WTC11 (cell line): ENCODE measurements at regions not wholly inside any gene's neighbourhood (a gene's known extent, or its start where the extent isn't known, plus 50 kb on each side); places are given as distances from the start of the nearest gene placed in this dataset.

ENCODE experiments used
- ATAC-seq: fragments of 200-7000 bp; cut with Tn5 transposase; 2 replicates; pipeline ENCODE4 v1.10.0; 2021; ENCODE audit warnings: mild to moderate bottlenecking, moderate library complexity
- CTCF ChIA-PET: fragments of 300-600 bp; sonication (Branson Sonifier 250); formaldehyde crosslinking; loops from one replicate; lab custom pipeline; 2021; ENCODE audit warnings: antibody characterized with exemption; lab: Charles Lee
- POLR2A ChIA-PET: fragments of 350-600 bp; sonication (Branson Sonifier 250); formaldehyde crosslinking; loops from one replicate; lab custom pipeline; 2021; ENCODE audit warnings: antibody characterized with exemption; lab: Charles Lee
- DNase-seq: peaks from one replicate; pipeline ENCODE4 v3.0.0; 2021; ENCODE audit warnings: low spot score
- H3K27ac Mint-ChIP-seq: 2 replicates; pipeline ENCODE4 v1.8.0; 2021; ENCODE audit warnings: mixed read lengths
- H3K27me3 Mint-ChIP-seq: 2 replicates; pipeline ENCODE4 v1.8.0; 2021; ENCODE audit warnings: low read depth, mild to moderate bottlenecking, moderate library complexity, mixed read lengths
- H3K36me3 Mint-ChIP-seq: 2 replicates; pipeline ENCODE4 v1.8.0; 2021; ENCODE audit warnings: mixed read lengths
- H3K4me1 Mint-ChIP-seq: 2 replicates; pipeline ENCODE4 v1.8.0; 2022; ENCODE audit warnings: mixed read lengths
- H3K4me3 Mint-ChIP-seq: 2 replicates; pipeline ENCODE4 v1.8.0; 2021; ENCODE audit warnings: mild to moderate bottlenecking, moderate library complexity, mixed read lengths
- H3K9me3 Mint-ChIP-seq: 2 replicates; pipeline ENCODE4 v1.8.0; 2021; ENCODE audit warnings: mixed read lengths
- FOXP1 ChIP-seq: sonication (generic); formaldehyde crosslinking; IDR thresholded peaks from 2 replicates; pipeline ENCODE4 v1.8.0; 2022; ENCODE audit warnings: missing genetic modification reagents, mild to moderate bottlenecking, moderate library complexity, borderline replicate concordance
- GRHL2 ChIP-seq: fragments of 250-450 bp; sonication (Bioruptor Pico); IDR thresholded peaks from 2 replicates; pipeline ENCODE4 v1.8.0; 2022; ENCODE audit warnings: mild to moderate bottlenecking, moderate library complexity; ENCODE audit not compliant: insufficient replicate concordance, severe bottlenecking
- GTF2I ChIP-seq: fragments of 250-450 bp; sonication (Bioruptor Pico); conservative IDR thresholded peaks from 2 replicates; pipeline ENCODE4 v1.4.0; 2021; ENCODE audit warnings: mild to moderate bottlenecking
- NFE2L1 ChIP-seq: sonication (generic); formaldehyde crosslinking; IDR thresholded peaks from 2 replicates; pipeline ENCODE4 v1.8.1; 2023; ENCODE audit warnings: missing genetic modification reagents
- PRRX2 ChIP-seq: fragments of 250-450 bp; sonication (Bioruptor Pico); IDR thresholded peaks from 2 replicates; pipeline ENCODE4 v1.8.0; 2021; ENCODE audit warnings: mild to moderate bottlenecking
- RELA ChIP-seq: sonication (generic); formaldehyde crosslinking; IDR thresholded peaks from 2 replicates; pipeline ENCODE4 v1.8.1; 2022; ENCODE audit warnings: missing genetic modification reagents, mild to moderate bottlenecking, borderline replicate concordance
- TEAD4 ChIP-seq: sonication (generic); formaldehyde crosslinking; IDR thresholded peaks from 2 replicates; pipeline ENCODE4 v1.8.0; 2022; ENCODE audit warnings: mild to moderate bottlenecking, missing genetic modification reagents
- ZNF121 ChIP-seq: sonication (generic); formaldehyde crosslinking; IDR thresholded peaks from 2 replicates; pipeline ENCODE4 v1.8.0; 2023; ENCODE audit warnings: missing genetic modification reagents
- TF ChIP-seq, protein P1 (sequence below): sonication (generic); formaldehyde crosslinking; IDR thresholded peaks from 2 replicates; pipeline ENCODE4 v1.8.1; 2023; ENCODE audit warnings: mild to moderate bottlenecking, missing genetic modification reagents
- TF ChIP-seq, protein P2 (sequence below): sonication (generic); formaldehyde crosslinking; IDR thresholded peaks from 2 replicates; pipeline ENCODE4 v1.8.1; 2023; ENCODE audit warnings: mild to moderate bottlenecking, moderate library complexity, missing genetic modification reagents
- TF ChIP-seq, protein P3 (sequence below): sonication (generic); formaldehyde crosslinking; IDR thresholded peaks from 2 replicates; pipeline ENCODE4 v1.8.1; 2022; ENCODE audit warnings: mild to moderate bottlenecking, moderate library complexity, missing genetic modification reagents
- TF ChIP-seq, protein P4 (sequence below): sonication (generic); formaldehyde crosslinking; conservative IDR thresholded peaks from 2 replicates; pipeline ENCODE4 v1.8.1; 2023; ENCODE audit warnings: mild to moderate bottlenecking, low read depth, missing genetic modification reagents, moderate library complexity
- TF ChIP-seq, protein P5 (sequence below): fragments of 250-450 bp; sonication (Bioruptor Pico); IDR thresholded peaks from 2 replicates; pipeline ENCODE4 v1.9.0; 2021; ENCODE audit warnings: mild to moderate bottlenecking, borderline replicate concordance
- TF ChIP-seq, protein P6 (sequence below): fragments of 250-450 bp; sonication (Bioruptor Pico); IDR thresholded peaks from 2 replicates; pipeline ENCODE4 v1.9.0; 2021; ENCODE audit warnings: mild to moderate bottlenecking
- TF ChIP-seq, protein P7 (sequence below): sonication (generic); formaldehyde crosslinking; IDR thresholded peaks from 2 replicates; pipeline ENCODE4 v1.8.0; 2022; ENCODE audit warnings: missing genetic modification reagents
- TF ChIP-seq, protein P8 (sequence below): sonication (generic); formaldehyde crosslinking; IDR thresholded peaks from 2 replicates; pipeline ENCODE4 v1.8.1; 2023; ENCODE audit warnings: mild to moderate bottlenecking, missing genetic modification reagents, moderate library complexity

DNA sequence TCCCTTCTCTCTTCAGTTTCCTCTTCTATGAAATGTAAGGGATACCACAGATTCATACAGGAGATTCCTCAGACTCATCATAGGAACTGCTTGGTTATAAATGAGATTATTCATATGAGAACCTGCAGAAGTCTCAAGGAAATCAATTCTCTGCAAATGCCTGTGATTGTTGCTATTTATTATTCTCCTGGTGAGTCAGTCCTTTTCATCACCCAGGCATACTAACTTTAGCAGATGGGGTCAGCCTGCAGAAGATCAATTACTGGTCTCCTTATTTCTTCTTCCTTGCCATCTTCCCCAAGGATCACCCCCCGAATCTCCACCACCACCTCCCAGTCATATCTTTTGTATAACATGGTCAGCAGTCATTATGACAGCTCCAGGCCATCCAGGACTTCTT lies 53.8 kb upstream of the DCP1A start:
- no peak for ATAC-seq
- no peaks in the 10 kb centered on the region for H3K36me3 Mint-ChIP-seq
- H3K27me3 Mint-ChIP-seq = peaks cover 2% of the 10 kb centered on the region
- no peaks in the 10 kb centered on the region for H3K4me1 Mint-ChIP-seq
- peaks cover 4% of the 10 kb centered on the region; the same call in 1 of the 2 replicates for H3K9me3 Mint-ChIP-seq
- ChIA-PET CTCF (no interaction called here), POLR2A (no interaction called here)
- TF ChIP-seq RELA (CRISPR knock-in tag) = no peak
- no peak overlapping the region for H3K27ac Mint-ChIP-seq
- DNase-seq = no peak
- no peak overlapping the region for H3K4me3 Mint-ChIP-seq

DNA sequence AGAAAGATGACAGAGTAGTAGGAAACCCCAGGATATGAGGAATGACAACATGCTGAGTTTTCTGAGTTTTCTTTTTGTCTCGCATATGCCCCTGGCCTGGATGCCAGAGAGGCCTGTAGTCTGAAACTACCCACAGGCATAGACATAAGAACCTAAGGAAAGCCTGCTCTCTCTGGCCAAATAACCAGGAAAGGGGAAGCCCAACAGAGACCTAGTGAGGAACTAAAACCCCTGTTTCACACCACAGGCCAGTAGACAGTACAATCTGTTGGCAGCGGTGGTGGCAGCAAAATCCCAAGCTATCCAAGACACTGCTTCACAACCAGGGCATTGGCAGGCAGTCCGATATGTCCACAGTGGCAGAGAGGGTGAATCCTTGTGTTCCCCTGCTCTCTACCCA lies 55.0 kb upstream of the DCP1A start:
- Mint-ChIP-seq H3K4me1 (no peaks in the 10 kb centered on the region), H3K9me3 (no peaks in the 10 kb centered on the region), H3K36me3 (no peaks in the 10 kb centered on the region), H3K4me3 (no peak overlapping the region), H3K27me3 (peaks cover 2% of the 10 kb centered on the region; the same call in 1 of the 2 replicates), H3K27ac (no peak overlapping the region)
- DNase-seq = no peak
- ATAC-seq = no peak
- ChIA-PET POLR2A (no interaction called here), CTCF (no interaction called here)
- no peak for TF ChIP-seq GRHL2
- TF ChIP-seq, protein P1, sequence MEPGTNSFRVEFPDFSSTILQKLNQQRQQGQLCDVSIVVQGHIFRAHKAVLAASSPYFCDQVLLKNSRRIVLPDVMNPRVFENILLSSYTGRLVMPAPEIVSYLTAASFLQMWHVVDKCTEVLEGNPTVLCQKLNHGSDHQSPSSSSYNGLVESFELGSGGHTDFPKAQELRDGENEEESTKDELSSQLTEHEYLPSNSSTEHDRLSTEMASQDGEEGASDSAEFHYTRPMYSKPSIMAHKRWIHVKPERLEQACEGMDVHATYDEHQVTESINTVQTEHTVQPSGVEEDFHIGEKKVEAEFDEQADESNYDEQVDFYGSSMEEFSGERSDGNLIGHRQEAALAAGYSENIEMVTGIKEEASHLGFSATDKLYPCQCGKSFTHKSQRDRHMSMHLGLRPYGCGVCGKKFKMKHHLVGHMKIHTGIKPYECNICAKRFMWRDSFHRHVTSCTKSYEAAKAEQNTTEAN (CRISPR knock-in tag) = no peak
- TF ChIP-seq FOXP1 (CRISPR knock-in tag) = no peak
- TF ChIP-seq TEAD4 (CRISPR knock-in tag) = no peak
- TF ChIP-seq, protein P2, sequence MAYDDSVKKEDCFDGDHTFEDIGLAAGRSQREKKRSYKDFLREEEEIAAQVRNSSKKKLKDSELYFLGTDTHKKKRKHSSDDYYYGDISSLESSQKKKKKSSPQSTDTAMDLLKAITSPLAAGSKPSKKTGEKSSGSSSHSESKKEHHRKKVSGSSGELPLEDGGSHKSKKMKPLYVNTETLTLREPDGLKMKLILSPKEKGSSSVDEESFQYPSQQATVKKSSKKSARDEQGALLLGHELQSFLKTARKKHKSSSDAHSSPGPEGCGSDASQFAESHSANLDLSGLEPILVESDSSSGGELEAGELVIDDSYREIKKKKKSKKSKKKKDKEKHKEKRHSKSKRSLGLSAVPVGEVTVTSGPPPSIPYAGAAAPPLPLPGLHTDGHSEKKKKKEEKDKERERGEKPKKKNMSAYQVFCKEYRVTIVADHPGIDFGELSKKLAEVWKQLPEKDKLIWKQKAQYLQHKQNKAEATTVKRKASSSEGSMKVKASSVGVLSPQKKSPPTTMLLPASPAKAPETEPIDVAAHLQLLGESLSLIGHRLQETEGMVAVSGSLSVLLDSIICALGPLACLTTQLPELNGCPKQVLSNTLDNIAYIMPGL (CRISPR knock-in tag) = no peak
- TF ChIP-seq PRRX2 (CRISPR knock-in tag) = no peak
- no peak for TF ChIP-seq ZNF121 (CRISPR knock-in tag)
- TF ChIP-seq, protein P3, sequence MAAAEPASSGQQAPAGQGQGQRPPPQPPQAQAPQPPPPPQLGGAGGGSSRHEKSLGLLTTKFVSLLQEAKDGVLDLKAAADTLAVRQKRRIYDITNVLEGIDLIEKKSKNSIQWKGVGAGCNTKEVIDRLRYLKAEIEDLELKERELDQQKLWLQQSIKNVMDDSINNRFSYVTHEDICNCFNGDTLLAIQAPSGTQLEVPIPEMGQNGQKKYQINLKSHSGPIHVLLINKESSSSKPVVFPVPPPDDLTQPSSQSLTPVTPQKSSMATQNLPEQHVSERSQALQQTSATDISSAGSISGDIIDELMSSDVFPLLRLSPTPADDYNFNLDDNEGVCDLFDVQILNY = no peak
- no peak for TF ChIP-seq NFE2L1 (CRISPR knock-in tag)
- TF ChIP-seq, protein P4, sequence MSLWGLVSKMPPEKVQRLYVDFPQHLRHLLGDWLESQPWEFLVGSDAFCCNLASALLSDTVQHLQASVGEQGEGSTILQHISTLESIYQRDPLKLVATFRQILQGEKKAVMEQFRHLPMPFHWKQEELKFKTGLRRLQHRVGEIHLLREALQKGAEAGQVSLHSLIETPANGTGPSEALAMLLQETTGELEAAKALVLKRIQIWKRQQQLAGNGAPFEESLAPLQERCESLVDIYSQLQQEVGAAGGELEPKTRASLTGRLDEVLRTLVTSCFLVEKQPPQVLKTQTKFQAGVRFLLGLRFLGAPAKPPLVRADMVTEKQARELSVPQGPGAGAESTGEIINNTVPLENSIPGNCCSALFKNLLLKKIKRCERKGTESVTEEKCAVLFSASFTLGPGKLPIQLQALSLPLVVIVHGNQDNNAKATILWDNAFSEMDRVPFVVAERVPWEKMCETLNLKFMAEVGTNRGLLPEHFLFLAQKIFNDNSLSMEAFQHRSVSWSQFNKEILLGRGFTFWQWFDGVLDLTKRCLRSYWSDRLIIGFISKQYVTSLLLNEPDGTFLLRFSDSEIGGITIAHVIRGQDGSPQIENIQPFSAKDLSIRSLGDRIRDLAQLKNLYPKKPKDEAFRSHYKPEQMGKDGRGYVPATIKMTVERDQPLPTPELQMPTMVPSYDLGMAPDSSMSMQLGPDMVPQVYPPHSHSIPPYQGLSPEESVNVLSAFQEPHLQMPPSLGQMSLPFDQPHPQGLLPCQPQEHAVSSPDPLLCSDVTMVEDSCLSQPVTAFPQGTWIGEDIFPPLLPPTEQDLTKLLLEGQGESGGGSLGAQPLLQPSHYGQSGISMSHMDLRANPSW = no peak
- TF ChIP-seq, protein P5, sequence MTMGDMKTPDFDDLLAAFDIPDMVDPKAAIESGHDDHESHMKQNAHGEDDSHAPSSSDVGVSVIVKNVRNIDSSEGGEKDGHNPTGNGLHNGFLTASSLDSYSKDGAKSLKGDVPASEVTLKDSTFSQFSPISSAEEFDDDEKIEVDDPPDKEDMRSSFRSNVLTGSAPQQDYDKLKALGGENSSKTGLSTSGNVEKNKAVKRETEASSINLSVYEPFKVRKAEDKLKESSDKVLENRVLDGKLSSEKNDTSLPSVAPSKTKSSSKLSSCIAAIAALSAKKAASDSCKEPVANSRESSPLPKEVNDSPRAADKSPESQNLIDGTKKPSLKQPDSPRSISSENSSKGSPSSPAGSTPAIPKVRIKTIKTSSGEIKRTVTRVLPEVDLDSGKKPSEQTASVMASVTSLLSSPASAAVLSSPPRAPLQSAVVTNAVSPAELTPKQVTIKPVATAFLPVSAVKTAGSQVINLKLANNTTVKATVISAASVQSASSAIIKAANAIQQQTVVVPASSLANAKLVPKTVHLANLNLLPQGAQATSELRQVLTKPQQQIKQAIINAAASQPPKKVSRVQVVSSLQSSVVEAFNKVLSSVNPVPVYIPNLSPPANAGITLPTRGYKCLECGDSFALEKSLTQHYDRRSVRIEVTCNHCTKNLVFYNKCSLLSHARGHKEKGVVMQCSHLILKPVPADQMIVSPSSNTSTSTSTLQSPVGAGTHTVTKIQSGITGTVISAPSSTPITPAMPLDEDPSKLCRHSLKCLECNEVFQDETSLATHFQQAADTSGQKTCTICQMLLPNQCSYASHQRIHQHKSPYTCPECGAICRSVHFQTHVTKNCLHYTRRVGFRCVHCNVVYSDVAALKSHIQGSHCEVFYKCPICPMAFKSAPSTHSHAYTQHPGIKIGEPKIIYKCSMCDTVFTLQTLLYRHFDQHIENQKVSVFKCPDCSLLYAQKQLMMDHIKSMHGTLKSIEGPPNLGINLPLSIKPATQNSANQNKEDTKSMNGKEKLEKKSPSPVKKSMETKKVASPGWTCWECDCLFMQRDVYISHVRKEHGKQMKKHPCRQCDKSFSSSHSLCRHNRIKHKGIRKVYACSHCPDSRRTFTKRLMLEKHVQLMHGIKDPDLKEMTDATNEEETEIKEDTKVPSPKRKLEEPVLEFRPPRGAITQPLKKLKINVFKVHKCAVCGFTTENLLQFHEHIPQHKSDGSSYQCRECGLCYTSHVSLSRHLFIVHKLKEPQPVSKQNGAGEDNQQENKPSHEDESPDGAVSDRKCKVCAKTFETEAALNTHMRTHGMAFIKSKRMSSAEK (CRISPR knock-in tag) = no peak
- TF ChIP-seq GTF2I = no peak
- TF ChIP-seq, protein P6, sequence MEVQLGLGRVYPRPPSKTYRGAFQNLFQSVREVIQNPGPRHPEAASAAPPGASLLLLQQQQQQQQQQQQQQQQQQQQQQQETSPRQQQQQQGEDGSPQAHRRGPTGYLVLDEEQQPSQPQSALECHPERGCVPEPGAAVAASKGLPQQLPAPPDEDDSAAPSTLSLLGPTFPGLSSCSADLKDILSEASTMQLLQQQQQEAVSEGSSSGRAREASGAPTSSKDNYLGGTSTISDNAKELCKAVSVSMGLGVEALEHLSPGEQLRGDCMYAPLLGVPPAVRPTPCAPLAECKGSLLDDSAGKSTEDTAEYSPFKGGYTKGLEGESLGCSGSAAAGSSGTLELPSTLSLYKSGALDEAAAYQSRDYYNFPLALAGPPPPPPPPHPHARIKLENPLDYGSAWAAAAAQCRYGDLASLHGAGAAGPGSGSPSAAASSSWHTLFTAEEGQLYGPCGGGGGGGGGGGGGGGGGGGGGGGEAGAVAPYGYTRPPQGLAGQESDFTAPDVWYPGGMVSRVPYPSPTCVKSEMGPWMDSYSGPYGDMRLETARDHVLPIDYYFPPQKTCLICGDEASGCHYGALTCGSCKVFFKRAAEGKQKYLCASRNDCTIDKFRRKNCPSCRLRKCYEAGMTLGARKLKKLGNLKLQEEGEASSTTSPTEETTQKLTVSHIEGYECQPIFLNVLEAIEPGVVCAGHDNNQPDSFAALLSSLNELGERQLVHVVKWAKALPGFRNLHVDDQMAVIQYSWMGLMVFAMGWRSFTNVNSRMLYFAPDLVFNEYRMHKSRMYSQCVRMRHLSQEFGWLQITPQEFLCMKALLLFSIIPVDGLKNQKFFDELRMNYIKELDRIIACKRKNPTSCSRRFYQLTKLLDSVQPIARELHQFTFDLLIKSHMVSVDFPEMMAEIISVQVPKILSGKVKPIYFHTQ (CRISPR knock-in tag) = no peak
- TF ChIP-seq, protein P7, sequence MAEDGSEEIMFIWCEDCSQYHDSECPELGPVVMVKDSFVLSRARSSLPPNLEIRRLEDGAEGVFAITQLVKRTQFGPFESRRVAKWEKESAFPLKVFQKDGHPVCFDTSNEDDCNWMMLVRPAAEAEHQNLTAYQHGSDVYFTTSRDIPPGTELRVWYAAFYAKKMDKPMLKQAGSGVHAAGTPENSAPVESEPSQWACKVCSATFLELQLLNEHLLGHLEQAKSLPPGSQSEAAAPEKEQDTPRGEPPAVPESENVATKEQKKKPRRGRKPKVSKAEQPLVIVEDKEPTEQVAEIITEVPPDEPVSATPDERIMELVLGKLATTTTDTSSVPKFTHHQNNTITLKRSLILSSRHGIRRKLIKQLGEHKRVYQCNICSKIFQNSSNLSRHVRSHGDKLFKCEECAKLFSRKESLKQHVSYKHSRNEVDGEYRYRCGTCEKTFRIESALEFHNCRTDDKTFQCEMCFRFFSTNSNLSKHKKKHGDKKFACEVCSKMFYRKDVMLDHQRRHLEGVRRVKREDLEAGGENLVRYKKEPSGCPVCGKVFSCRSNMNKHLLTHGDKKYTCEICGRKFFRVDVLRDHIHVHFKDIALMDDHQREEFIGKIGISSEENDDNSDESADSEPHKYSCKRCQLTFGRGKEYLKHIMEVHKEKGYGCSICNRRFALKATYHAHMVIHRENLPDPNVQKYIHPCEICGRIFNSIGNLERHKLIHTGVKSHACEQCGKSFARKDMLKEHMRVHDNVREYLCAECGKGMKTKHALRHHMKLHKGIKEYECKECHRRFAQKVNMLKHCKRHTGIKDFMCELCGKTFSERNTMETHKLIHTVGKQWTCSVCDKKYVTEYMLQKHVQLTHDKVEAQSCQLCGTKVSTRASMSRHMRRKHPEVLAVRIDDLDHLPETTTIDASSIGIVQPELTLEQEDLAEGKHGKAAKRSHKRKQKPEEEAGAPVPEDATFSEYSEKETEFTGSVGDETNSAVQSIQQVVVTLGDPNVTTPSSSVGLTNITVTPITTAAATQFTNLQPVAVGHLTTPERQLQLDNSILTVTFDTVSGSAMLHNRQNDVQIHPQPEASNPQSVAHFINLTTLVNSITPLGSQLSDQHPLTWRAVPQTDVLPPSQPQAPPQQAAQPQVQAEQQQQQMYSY (CRISPR knock-in tag) = no peak
- TF ChIP-seq, protein P8, sequence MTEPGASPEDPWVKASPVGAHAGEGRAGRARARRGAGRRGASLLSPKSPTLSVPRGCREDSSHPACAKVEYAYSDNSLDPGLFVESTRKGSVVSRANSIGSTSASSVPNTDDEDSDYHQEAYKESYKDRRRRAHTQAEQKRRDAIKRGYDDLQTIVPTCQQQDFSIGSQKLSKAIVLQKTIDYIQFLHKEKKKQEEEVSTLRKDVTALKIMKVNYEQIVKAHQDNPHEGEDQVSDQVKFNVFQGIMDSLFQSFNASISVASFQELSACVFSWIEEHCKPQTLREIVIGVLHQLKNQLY (CRISPR knock-in tag) = no peak
